PFSK-1 (cell line): ENCODE measurements at regions not wholly inside any gene's neighbourhood (a gene's known extent, or its start where the extent isn't known, plus 50 kb on each side); places are given as distances from the start of the nearest gene placed in this dataset.

ENCODE experiments used
- POLR2AphosphoS5 ChIP-seq: IDR thresholded peaks from 2 replicates; pipeline ENCODE4 v1.6.1; 2012; ENCODE audit warnings: low read depth, mild to moderate bottlenecking, control low read depth, low read length, moderate library complexity
- REST ChIP-seq, 2 experiments: IDR thresholded peaks; 2 replicates each; pipeline versions ENCODE4 v1.6.1 to v1.8.0; 2011 to 2012; ENCODE audit warnings: low read depth in 2 of 2, low read length in 2 of 2, control low read depth in 1 of 2, inconsistent platforms in 1 of 2, mild to moderate bottlenecking in 1 of 2, moderate library complexity in 1 of 2; ENCODE audit not compliant: insufficient read depth in 1 of 2
- TAF1 ChIP-seq: IDR thresholded peaks from 2 replicates; pipeline ENCODE4 v1.6.1; 2012; ENCODE audit warnings: low read length, control low read depth, borderline replicate concordance; ENCODE audit not compliant: insufficient read depth

GRCh38 chr1:228804173-228804572 lies 68.9 kb downstream of the RHOU start:
- TF ChIP-seq REST (IDR thresholded peaks at IDR 0.05; ENCODE audit: insufficient read depth in 1 of 2, low read depth in 2 of 2, low read length in 2 of 2) = no peak
- TF ChIP-seq TAF1 = no peak
- no peak for TF ChIP-seq POLR2AphosphoS5
